ENCODE measurements at regions not wholly inside any gene's neighbourhood (a gene's known extent, or its start where the extent isn't known, plus 50 kb on each side); places are given as distances from the start of the nearest gene placed in this dataset.
"Not testable (repeated sequence)": the region's sequence is repeated elsewhere in the genome, so short reads cannot be mapped to it uniquely, and the experiment has no call there.

DNA sequence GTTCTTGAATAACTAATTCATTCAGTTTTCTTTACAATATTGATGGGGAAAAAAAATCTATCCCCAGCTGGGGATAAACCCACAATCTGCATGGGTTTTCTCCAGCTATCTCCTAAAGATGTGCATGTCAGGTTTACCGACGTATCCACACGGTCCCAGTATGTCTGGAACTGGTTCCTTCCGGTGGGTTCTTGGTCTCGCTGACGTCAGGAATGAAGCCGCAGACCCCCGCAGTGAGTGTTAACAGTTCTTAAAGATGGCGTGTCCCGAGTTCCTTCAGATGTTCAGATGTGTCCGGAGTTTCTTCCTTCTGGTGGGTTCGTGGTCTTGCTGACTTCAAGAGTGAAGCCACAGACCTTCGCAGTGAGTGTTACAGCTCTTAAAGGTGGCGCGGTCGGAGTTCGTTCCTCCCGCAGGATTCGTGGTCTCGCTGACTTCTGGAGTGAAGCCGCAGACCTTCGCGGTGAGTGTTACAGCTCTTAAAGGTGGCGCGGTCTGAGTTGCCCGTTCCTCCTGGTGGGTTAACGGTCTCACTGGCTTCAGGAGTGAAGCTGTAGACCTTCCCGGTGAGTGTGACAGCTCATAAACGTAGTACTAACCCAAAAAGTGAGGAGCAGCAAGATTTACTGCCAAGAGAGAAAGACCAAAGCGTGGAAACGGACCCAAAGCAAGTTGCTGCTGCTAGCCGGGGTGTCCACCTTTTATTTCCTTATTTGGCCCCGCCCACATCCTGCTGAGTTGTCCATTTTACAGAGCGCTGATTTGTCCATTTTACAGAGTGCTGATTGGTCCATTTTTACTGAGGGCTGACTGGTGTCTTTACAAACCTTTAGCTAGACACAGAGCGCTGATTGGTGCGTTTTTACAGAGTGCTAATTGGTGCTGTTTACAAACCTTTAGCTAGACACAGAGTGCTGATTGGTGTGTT is 195.1 kb upstream of the NR2F2 start:
- no peak for DNase-seq (ENCODE audit: low read depth)

DNA sequence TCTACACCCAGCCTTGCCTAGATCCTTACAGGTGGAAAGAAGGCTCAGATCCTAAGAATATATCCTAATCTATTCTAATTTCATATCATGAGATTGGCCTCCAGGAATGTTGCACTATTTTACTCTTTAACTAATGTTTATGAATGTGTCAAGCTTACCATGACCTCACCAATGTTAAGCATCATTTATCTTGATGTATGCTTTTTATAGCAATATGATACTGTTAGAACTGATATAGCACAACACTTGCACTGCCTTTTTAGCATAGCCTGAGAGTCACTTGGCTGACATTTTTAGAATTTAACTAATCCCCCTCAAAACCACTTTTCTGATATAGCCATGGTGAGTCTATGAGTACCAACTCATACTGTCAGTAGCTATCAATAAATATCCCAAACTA is 191.5 kb upstream of the NR2F2 start:
- no peak for DNase-seq (ENCODE audit: low read depth)

DNA sequence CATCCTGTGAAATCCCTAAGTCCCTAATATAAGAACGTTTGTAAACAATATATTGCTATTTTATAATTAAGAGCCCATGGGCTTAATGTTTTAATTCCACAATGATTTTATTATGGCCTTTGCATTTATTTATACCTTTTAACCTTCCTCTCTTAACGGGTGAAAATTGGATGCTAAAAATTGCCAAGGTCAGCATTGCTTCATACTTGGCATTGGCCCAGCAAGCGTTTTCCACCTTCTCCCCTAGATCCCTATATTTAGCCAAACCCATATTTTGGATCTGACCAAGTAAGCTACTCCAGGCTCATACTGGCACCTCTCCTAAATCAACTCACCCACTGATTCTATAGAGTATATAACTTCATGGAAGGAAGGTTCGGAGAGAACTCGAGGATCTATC is 188.0 kb upstream of the NR2F2 start:
- no peak for DNase-seq (ENCODE audit: low read depth)

DNA sequence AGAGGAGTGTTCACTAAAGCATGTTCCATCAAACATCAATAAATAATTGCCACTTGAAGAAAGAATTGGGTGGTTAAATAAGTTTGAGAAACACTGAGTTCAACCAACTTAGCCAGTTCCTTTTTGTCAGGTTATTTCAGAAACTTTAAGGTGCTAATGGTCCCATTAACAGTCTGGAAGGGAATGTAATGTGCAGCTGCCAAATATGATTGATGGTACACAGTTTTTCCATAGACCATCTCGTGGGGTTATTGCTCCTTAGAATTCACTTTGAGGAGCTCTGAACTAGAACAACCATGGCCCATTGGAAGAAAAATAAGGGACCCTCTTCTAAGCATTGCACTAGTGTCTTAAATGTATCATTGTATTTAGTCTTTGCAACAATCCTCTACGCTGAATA is 185.8 kb upstream of the NR2F2 start:
- no peak for DNase-seq (ENCODE audit: low read depth)

DNA sequence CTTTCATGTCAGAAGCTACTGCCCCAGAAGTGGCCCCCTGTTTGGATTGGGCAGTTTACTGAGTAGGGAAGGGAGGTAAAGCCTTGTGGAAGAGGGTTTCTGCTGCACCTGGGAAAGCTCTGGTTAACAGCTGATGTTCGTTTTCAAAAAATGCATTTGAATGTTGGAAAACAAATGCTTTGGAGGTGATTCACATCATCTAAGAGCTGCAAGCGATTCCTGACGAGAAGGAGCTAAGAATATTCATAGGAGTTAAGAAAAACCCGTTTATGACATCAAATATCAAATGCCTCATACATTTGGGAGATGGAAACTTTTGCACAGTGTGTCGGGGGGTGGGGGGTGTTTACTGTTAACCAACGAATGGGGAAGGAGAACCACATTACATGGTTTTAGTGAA is 183.8 kb upstream of the NR2F2 start:
- no peak for DNase-seq (ENCODE audit: low read depth)

DNA sequence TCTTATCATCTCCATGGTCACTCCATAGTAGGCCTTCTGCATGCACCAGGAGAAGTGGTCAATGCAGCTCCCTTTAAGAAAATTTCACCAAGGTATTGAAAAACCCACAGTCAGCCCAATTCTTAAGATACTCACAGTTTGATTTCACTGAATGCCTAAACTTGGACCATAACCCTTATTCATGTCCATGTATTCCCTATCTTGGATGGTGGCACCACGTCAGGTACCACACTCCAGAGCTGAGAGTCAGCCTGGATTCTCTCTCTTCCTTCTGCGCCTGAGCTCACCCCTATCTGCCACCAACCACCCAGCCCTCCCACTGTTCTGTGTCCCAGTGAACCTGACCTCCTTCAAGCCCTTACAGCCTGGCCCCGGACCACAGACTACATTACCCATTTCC is 183.2 kb upstream of the NR2F2 start:
- DNase-seq (ENCODE audit: low read depth) = no peak

DNA sequence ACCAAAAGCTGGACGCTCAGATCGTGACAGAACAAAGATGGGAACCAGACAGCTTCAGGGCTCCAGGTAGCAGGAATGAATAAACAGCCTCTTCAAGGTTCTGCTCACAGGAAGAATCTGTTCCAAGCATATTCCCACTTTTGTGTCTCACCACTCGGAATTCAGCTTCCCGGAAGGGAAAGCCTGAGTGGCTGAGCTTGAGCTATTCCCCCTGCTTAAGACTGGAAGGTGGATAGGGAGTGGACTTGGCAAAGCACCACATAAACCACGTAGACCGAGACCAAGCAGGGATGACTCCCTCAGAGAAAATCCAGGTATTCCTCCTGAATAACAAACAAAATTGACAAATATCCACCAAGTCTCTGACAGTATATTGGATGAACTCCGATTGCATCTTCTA is 180.2 kb upstream of the NR2F2 start:
- no peak for DNase-seq (ENCODE audit: low read depth)

DNA sequence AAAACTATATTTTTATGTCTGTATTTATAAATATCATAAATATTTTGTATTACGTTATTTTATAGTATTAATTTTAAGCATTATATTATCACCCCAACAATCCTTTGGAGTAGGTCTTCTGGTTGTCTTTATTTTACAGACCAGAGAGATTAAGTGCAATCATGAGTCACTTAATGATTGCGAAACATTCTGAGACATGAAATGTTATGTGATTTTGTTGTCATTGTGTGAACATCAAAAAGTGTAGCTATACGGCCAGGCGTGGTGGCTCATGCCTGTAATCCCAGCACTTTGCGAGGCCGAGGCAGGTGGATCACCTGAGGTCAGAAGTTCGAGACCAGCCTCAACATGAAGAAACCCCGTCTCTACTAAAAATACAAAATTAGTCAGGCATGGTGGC is 178.8 kb upstream of the NR2F2 start:
- not testable (repeated sequence) for DNase-seq (ENCODE audit: low read depth)

GRCh38 chr15:96153929-96154328 is 176.6 kb upstream of the NR2F2 start:
- no peak for DNase-seq (ENCODE audit: low read depth)

- DNase-seq (ENCODE audit: low read depth) = no peak
Measured at GRCh38 chr15:96158938-96159337, 171.6 kb upstream of the NR2F2 start.

DNA sequence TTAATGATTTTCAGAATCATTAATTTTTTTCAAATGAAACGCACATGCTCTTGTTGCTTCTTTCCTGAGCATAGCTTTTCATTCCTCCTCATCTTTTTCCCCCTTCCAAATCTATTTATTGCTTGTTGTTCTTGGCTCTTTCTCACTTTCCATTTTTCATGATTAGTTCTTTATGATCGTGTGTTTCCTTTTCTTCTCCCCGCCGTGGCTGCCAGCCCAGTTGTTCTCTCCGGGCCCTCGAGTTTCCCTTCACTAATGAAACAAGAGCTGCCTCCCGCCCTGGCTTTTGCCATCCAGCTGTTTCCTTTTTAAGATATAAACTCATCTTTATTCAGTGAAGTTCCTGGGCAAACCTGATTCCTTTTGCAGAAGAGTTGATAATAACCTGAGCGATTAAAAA is 170.2 kb upstream of the NR2F2 start:
- no peak for DNase-seq (ENCODE audit: low read depth)

DNA sequence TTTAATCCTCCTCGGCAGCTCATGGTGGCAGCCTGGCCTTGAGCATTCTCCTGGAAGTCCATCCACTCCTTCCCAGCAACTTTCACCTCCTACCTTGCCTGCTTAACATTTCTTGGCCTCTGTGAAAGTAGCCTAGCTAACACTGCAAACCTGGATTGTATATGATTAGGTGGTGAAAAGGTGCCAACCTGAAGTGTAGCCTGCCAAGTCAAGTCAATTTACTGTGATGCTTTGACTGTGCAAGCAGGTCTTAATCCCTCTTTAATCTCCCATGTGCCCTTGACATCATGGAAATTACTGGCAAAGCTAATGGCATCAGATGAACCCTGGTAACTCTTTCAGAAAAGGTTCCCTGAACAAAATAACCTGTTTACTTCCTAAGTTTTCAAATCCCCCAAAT is 169.7 kb upstream of the NR2F2 start:
- no peak for DNase-seq (ENCODE audit: low read depth)

DNA sequence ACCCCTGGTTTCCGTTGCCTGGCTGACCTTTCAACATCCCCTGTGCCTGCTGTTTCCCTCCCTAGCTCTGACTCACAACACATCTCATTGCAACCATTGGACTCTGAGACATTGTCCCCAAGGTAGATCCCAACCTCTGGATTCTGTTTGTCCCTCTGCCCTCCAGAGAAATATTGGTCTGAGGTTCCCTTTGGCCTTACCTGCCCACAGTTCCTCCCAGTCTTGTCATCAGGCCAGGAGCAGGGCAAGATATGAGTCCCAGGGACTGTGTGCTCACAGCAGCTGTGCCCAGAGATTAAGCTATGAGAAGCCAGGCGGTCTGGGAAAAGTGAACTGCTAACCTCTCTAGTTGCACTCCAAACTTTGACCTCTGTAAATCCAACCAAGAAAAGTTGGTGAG is 168.2 kb upstream of the NR2F2 start:
- DNase-seq (ENCODE audit: low read depth) = no peak

GRCh38 chr15:96165081-96165480 is 165.4 kb upstream of the NR2F2 start:
- no peak for DNase-seq (ENCODE audit: low read depth)

GRCh38 chr15:96165775-96166174 is 164.7 kb upstream of the NR2F2 start:
- DNase-seq (ENCODE audit: low read depth) = no peak

DNA sequence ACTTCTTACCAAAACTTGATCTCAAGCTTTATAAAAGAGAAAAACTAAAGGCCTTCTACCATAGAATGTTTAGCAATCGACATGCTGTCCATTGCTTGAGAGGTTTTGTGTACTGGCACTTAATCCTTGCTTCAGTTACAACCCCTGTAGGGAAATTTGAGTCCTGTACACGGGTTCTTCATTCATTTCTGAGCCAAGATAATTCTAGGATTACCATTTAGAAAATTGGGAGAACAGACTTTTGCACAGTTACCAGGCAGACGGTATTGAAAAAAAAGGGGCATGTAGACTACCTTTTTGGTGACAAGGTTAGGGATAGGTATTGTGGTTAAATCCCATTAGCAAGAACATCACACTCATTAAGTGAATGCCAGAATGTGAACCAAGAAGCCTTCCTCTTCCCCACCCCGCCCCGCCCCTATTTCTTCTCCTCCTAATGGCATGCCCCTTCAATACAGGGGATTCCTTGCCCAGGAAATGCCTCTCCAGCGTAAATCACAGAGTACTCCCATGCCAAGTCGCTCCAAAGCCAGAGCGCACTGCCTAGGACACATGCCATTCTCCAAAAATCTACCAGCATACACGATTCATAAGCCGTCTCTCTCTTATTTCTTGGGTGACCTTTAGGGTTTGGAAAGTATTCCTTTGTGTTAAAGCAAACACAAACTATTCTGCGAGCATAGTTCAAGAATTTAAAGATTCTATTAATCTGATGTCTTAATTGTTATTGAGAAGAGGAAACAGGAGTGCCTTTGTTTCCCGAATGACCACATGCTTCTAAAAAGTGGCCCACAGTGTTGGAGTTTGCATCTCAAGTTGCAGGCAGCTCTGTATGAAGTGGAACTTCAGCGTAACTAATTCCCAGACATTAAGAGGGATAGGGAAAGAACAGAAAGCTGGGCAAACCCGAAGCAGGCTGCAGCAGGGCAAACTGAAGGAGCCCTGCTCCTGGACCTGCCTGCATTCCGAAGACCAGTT is 164.0 kb upstream of the NR2F2 start:
- DNase-seq (ENCODE audit: low read depth) = no peak

DNA sequence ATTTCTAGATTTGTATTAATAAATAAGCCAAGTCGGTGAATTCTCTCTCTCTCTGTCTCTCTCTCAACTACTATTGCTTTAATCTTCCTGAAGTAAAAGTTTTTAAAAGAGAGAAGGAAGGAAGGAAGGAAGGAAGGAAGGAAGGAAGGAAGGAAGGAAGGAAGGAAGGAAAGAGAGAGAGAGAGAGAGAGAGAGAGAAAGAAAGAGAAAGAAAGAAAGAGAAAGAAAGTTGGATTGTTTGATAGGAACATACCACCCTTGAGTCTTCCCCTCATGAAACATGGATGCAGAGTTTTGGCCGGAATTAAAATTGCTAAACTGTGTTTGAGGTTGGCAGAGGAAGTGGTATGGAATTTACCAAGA is 159.9 kb upstream of the NR2F2 start:
- DNase-seq (ENCODE audit: low read depth) = not testable (repeated sequence)

GRCh38 chr15:96170979-96171739 is 159.3 kb upstream of the NR2F2 start:
- DNase-seq (ENCODE audit: low read depth) = no peak

DNA sequence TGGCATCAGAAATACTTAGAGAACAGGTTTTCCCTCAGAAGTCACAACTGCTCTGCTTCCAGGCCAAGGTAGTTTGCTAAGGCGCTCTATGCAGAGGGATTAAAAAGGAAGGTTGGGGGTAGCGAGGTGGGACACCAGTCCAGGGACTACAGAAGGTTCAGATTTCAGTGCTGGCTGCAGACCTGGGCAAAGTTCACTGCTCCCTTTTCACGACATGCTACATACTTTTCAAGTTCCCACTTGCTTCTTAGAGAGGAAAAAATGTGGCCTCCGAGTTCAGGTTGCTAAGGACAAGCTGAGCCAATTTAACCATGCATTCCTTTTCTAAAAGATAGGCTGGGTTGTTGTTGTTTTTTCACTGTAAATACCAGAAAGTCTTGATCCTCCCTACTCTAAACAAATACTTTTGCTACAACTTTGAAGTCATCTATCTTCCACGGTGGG is 158.6 kb upstream of the NR2F2 start:
- no peak for DNase-seq (ENCODE audit: low read depth)

DNA sequence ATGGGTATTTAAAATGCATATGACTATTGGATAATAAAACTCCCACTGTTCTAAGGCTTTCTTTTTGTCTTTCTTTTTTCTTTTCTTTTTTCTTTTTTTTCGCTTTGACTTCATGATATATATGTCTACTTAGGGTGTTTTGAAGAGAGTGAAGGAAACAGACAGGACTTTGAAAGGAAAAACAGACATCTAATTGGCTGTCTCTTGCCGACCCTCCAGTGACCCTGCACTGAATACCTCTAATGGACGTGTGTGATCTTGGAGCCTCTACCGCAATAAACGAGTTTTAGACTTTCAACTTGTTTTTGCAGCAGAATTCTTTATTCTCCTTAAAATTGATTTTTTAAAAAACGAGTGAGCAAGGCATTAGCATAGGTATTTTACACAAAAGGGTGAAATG is 158.1 kb upstream of the NR2F2 start:
- DNase-seq (ENCODE audit: low read depth) = no peak

GRCh38 chr15:96176831-96177230 is 153.7 kb upstream of the NR2F2 start:
- DNase-seq (ENCODE audit: low read depth) = no peak

DNA sequence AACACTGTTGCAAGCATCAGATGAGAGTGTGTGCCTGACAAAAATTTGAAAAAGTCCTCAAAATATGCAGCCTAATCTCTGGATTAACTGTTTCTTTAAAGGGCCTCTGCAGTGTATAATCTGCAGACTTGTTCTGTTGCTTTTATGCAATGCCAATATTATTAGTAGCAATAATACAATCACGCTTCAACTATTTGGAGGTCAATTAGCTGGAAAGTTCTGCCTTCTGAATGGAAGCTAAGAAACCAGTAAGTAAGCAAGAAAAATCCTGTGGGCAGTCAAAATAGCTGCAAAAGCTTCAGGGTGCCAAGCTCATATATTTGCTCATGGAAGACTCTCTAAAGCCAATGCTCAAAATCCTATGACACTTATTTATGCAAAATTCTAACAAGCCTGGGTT is 153.2 kb upstream of the NR2F2 start:
- no peak for DNase-seq (ENCODE audit: low read depth)
